ENCODE measurements at regions not wholly inside any gene's neighbourhood (a gene's known extent, or its start where the extent isn't known, plus 50 kb on each side); places are given as distances from the start of the nearest gene placed in this dataset.

DNA sequence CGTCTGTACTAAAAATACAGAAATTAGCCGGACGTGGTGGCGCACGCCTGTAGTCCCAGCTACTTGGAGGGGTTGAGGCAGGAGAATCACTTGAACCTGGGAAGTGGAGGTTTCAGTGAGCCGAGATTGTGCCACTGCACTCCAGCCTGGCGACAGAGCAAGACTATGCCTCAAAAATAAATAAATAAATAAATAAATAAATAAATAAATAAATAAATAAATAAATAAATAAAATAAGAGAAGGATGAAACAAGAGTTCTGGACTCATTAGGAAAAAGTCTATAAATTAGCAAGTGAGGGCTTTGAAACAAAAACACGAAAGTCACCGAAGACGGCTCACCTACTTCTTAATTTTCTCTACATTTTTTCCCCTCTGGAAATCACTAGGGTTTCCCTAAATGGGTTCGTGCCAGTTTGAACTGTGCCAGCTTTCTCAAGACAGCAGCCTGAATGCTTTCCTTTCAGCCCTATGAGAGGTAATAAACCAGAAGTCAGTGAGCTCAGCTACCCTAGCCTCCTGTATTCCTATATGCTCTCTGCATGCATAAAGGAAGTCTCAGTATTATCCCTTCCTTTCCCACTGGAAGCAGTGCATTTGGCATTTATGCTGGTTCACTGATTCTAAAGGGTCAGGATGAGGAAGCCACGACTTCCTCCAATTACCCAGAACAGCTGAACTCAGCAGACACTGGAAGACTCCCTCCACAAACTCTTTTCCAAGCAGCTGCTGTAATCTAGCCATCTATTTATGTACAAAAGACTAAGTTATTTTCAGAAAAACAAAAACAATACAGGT is 266.9 kb downstream of the ZBBX start:
- H3K9me3 Mint-ChIP-seq (ENCODE audit: insufficient read depth): no peaks in the 10 kb centered on the region
- Histone ChIP-seq H3K79me2 (ENCODE audit: control insufficient read depth, insufficient read depth, low read length) (no peaks in the 10 kb centered on the region), H3K9me3 (ENCODE audit: control extremely low read depth in 1 of 3, control insufficient read depth in 2 of 3, insufficient read depth in 1 of 3, low read length in 2 of 3) (peaks cover 0 to 19% (median 0%) of the 10 kb centered on the region in 3 donors), H3K9ac (ENCODE audit: low read length) (no peak overlapping the region), H3K36me3 (replicated peaks in 1 of 2; ENCODE audit: control extremely low read depth in 1 of 2, control insufficient read depth in 1 of 2, extremely low read depth in 1 of 2, insufficient read depth in 2 of 2, low read length in 1 of 2) (no peaks in the 10 kb centered on the region), H3K4me3 (ENCODE audit: control extremely low read depth in 1 of 5, extremely low read depth in 1 of 5, insufficient read depth in 1 of 5, low read depth in 2 of 5, low read length in 4 of 5) (no peak overlapping the region), H3K27ac (ENCODE audit: low read length in 2 of 2) (no peak overlapping the region), H3K4me2 (replicated peaks; ENCODE audit: low read depth, low read length, poor library complexity, severe bottlenecking) (no peak overlapping the region), H2AFZ (ENCODE audit: insufficient read depth, low read depth, low read length, poor library complexity, severe bottlenecking) (no peak overlapping the region), H3K27me3 (replicated peaks in 1 of 4; ENCODE audit: control extremely low read depth in 1 of 4, control insufficient read depth in 3 of 4, insufficient read depth in 4 of 4, low read length in 3 of 4) (no peaks in the 10 kb centered on the region), H3K4me1 (ENCODE audit: control insufficient read depth in 2 of 2, insufficient read depth in 2 of 2, low read length in 2 of 2) (no peaks in the 10 kb centered on the region), H4K20me1 (ENCODE audit: control insufficient read depth, insufficient read depth, low read length, poor library complexity, severe bottlenecking) (no peaks in the 10 kb centered on the region)
- DNase-seq: no peak
- no peaks in the 10 kb centered on the region for H3K27me3 Mint-ChIP-seq
- 77% methylated on average over 7 of the region's 12 CpGs for WGBS (ENCODE audit: insufficient coverage)
- no peak for ATAC-seq (ENCODE audit: low read depth)
- no peaks in the 10 kb centered on the region for H3K4me1 Mint-ChIP-seq
- ChIA-PET CTCF (no interaction called here), POLR2A (no interaction called here)
- H3K27ac Mint-ChIP-seq: no peak overlapping the region
- intact Hi-C loops (cut with micrococcal nuclease): no loop called here
- TF ChIP-seq EZH2 (IDR thresholded peaks at IDR 0.05; ENCODE audit: borderline replicate concordance, insufficient read depth, low read depth, low read length, poor library complexity, severe bottlenecking): no peak
- TF ChIP-seq, protein P1, sequence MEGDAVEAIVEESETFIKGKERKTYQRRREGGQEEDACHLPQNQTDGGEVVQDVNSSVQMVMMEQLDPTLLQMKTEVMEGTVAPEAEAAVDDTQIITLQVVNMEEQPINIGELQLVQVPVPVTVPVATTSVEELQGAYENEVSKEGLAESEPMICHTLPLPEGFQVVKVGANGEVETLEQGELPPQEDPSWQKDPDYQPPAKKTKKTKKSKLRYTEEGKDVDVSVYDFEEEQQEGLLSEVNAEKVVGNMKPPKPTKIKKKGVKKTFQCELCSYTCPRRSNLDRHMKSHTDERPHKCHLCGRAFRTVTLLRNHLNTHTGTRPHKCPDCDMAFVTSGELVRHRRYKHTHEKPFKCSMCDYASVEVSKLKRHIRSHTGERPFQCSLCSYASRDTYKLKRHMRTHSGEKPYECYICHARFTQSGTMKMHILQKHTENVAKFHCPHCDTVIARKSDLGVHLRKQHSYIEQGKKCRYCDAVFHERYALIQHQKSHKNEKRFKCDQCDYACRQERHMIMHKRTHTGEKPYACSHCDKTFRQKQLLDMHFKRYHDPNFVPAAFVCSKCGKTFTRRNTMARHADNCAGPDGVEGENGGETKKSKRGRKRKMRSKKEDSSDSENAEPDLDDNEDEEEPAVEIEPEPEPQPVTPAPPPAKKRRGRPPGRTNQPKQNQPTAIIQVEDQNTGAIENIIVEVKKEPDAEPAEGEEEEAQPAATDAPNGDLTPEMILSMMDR (IDR thresholded peaks at IDR 0.05): no peak
- H3K4me3 Mint-ChIP-seq: no peak overlapping the region

DNA sequence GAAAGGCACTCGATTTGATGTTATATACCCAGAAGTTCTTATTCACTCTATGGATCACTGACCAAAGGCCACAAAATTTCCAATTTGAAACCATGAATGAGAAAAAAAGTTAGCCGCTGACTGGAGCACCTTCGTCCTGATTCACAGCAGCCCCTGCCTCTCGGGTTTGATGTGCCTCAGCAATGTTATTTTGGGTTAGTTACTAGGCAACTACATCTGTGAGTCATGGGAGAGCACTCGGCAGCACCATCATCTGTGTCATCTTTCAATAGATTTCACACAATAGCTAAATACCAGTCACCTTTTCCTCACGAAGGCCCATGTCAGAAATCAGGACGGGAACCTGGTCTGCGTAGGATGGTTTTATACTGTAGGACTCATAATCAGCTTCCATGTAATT is 269.2 kb downstream of the ZBBX start:
- WGBS (ENCODE audit: insufficient coverage): 50% methylated on average over 2 of the region's 8 CpGs
- Histone ChIP-seq H3K79me2 (ENCODE audit: control insufficient read depth, insufficient read depth, low read length) (no peaks in the 10 kb centered on the region), H3K36me3 (replicated peaks in 1 of 2; ENCODE audit: control extremely low read depth in 1 of 2, control insufficient read depth in 1 of 2, extremely low read depth in 1 of 2, insufficient read depth in 2 of 2, low read length in 1 of 2) (no peaks in the 10 kb centered on the region), H3K27ac (ENCODE audit: low read length in 2 of 2) (no peak overlapping the region), H3K27me3 (replicated peaks in 1 of 4; ENCODE audit: control extremely low read depth in 1 of 4, control insufficient read depth in 3 of 4, insufficient read depth in 4 of 4, low read length in 3 of 4) (no peaks in the 10 kb centered on the region), H4K20me1 (ENCODE audit: control insufficient read depth, insufficient read depth, low read length, poor library complexity, severe bottlenecking) (no peaks in the 10 kb centered on the region), H3K4me3 (ENCODE audit: control extremely low read depth in 1 of 5, extremely low read depth in 1 of 5, insufficient read depth in 1 of 5, low read depth in 2 of 5, low read length in 4 of 5) (no peak overlapping the region), H3K9ac (ENCODE audit: low read length) (no peak overlapping the region), H3K9me3 (ENCODE audit: control extremely low read depth in 1 of 3, control insufficient read depth in 2 of 3, insufficient read depth in 1 of 3, low read length in 2 of 3) (peaks cover 0 to 11% (median 0%) of the 10 kb centered on the region in 3 donors), H3K4me1 (ENCODE audit: control insufficient read depth in 2 of 2, insufficient read depth in 2 of 2, low read length in 2 of 2) (no peaks in the 10 kb centered on the region), H3K4me2 (replicated peaks; ENCODE audit: low read depth, low read length, poor library complexity, severe bottlenecking) (no peak overlapping the region), H2AFZ (ENCODE audit: insufficient read depth, low read depth, low read length, poor library complexity, severe bottlenecking) (no peak overlapping the region)
- Mint-ChIP-seq H3K9me3 (ENCODE audit: insufficient read depth) (no peaks in the 10 kb centered on the region), H3K4me3 (no peak overlapping the region), H3K4me1 (no peaks in the 10 kb centered on the region), H3K27ac (no peak overlapping the region), H3K27me3 (no peaks in the 10 kb centered on the region)
- DNase-seq (no peak), ATAC-seq (ENCODE audit: low read depth) (no peak)
- intact Hi-C loops (cut with micrococcal nuclease): no loop called here
- TF ChIP-seq, protein P1 (IDR thresholded peaks at IDR 0.05): no peak
- no peak for TF ChIP-seq EZH2 (IDR thresholded peaks at IDR 0.05; ENCODE audit: borderline replicate concordance, insufficient read depth, low read depth, low read length, poor library complexity, severe bottlenecking)
- ChIA-PET POLR2A (no interaction called here), CTCF (no interaction called here)
